T-cell (primary cell): ENCODE measurements at regions not wholly inside any gene's neighbourhood (a gene's known extent, or its start where the extent isn't known, plus 50 kb on each side); places are given as distances from the start of the nearest gene placed in this dataset.
A peak's percentile ranks its signal among the peaks of the same experiment; 100 is the strongest.

ENCODE experiments used
- ATAC-seq, 4 experiments: fragments of 200-7000 bp in 3 of 4; fragments of 150-1000 bp in 1 of 4; cut with Tn5 transposase; replicated peaks in 1 of 4; 1 replicate in 3 of 4; 2 replicates in 1 of 4; pipeline ENCODE4 v1.10.0; 2021; ENCODE audit warnings: moderate library complexity in 3 of 4, mild to moderate bottlenecking in 2 of 4, moderate number of reproducible peaks in 1 of 4
- CTCF ChIA-PET, 2 donors: fragments of 300-600 bp; sonication (Branson Sonifier 250); formaldehyde crosslinking; loops; one replicate each; lab custom pipeline; 2022; ENCODE audit warnings: antibody characterized with exemption in 2 of 2; lab: Charles Lee
- POLR2A ChIA-PET, 2 donors: fragments of 300-600 bp; sonication (Branson Sonifier 250); formaldehyde crosslinking; loops; one replicate each; lab custom pipeline; 2022; ENCODE audit warnings: antibody characterized with exemption in 2 of 2; lab: Charles Lee
- DNase-seq, 35 experiments: peaks; one replicate each; pipeline versions ENCODE4 v3.0.0 to v3.0.0-alpha.2; 2013 to 2023
- H3K27ac ChIP-seq: one replicate; pipeline ENCODE4 v1.5.1; 2013; ENCODE audit warnings: low read length
- H3K27me3 ChIP-seq, 2 experiments: replicated peaks in 1 of 2; 1 replicate in 1 of 2; 2 replicates in 1 of 2; pipeline versions ENCODE4 v1.6.1 to v1.7.0; 2013; ENCODE audit warnings: low read length in 1 of 2, mixed read lengths in 1 of 2; ENCODE audit not compliant: control insufficient read depth in 2 of 2, insufficient read depth in 2 of 2; ENCODE audit errors: extremely low read depth in 1 of 2
- H3K36me3 ChIP-seq, 2 donors: 1 replicate in 1 of 2; 2 replicates in 1 of 2; pipeline versions ENCODE4 v1.6.1 to v1.7.0; 2013; ENCODE audit warnings: low read length in 1 of 2; ENCODE audit not compliant: control insufficient read depth in 2 of 2, insufficient read depth in 1 of 2; ENCODE audit errors: extremely low read depth in 1 of 2
- H3K4me1 ChIP-seq, 2 experiments: 1 replicate in 1 of 2; 2 replicates in 1 of 2; pipeline versions ENCODE4 v1.6.1 to v1.7.0; 2013; ENCODE audit warnings: low read length in 2 of 2, mixed read lengths in 1 of 2; ENCODE audit not compliant: insufficient read depth in 2 of 2, control insufficient read depth in 1 of 2; ENCODE audit errors: extremely low read depth in 1 of 2
- H3K4me3 ChIP-seq, 2 donors: 1 replicate in 1 of 2; 2 replicates in 1 of 2; pipeline versions ENCODE4 v1.5.1 to v1.7.0; 2013; ENCODE audit warnings: mild to moderate bottlenecking in 2 of 2, low read length in 1 of 2, moderate library complexity in 1 of 2; ENCODE audit not compliant: control insufficient read depth in 1 of 2; ENCODE audit errors: extremely low read depth in 1 of 2
- H3K9me3 ChIP-seq: 2 replicates; pipeline ENCODE4 v1.7.0; 2013
- H3K27ac Mint-ChIP-seq, 2 donors: one replicate each; pipeline ENCODE4 v1.8.0; 2020 to 2021; ENCODE audit warnings: mild to moderate bottlenecking in 2 of 2, mixed read lengths in 2 of 2
- H3K27me3 Mint-ChIP-seq, 2 donors: one replicate each; pipeline ENCODE4 v1.8.0; 2021 to 2022; ENCODE audit warnings: mixed read lengths in 2 of 2
- H3K36me3 Mint-ChIP-seq: one replicate; pipeline ENCODE4 v1.8.0; 2021; ENCODE audit warnings: mixed read lengths
- H3K4me1 Mint-ChIP-seq, 3 donors: one replicate each; pipeline ENCODE4 v1.8.0; 2020 to 2022; ENCODE audit warnings: mixed read lengths in 3 of 3, mild to moderate bottlenecking in 1 of 3
- H3K4me3 Mint-ChIP-seq, 3 donors: one replicate each; pipeline ENCODE4 v1.8.0; 2020 to 2022; ENCODE audit warnings: mild to moderate bottlenecking in 3 of 3, mixed read lengths in 3 of 3, moderate library complexity in 3 of 3
- H3K9me3 Mint-ChIP-seq, 3 donors: one replicate each; pipeline ENCODE4 v1.8.0; 2020 to 2022; ENCODE audit warnings: mixed read lengths in 3 of 3
- whole genome bisulfite sequencing: methylation state at CpG from one replicate; pipeline ENCODE4 v1.1.5; 2013; ENCODE audit warnings: missing lambda C conversion rate; ENCODE audit not compliant: insufficient coverage; 5-methylcytosine and 5-hydroxymethylcytosine counted together

DNA sequence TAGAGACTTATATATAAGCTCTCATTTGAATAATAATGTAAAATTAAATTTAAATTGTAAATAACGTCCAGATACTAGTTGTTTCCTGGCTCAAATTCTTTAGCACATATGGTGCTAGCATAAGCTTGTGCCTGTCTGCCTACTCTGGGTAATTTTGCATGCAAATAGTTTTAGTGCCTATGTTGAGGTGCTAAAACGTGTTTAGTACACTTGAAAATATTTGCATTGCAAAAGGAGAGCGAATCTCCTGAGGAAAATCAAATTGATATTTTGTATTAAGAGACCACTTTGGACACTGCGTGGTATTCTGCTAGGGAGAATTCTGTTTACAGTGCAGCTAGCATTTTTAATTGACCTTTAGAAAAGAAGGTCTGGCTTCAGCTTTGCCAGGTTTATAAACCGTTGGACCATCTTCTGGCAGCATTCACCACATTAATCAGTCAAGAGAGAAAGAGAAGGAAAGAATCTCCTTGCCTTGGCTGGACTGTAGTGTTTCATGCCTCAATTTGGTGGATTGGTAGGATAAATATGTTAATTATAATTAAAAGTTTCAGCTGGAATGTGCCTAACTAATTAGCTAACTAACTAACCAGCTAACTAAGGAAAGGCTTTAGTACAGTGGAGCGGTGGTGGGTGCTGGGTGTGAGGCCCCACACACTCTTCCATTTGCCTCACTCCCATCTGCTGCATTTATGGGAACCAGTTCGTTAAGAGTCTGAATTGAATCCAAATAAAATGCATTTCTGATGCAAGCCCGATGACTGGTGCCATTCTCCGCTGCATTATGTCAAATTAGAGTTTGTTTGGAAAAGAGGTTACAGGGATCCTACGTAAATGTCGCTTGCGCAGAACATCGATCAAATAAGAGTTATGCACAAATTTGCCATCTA, 150.1 kb upstream of the MPDZ start:
- H3K4me3 Mint-ChIP-seq = no peak overlapping the region
- Histone ChIP-seq H3K27ac (no peak overlapping the region), H3K9me3 (no peaks in the 10 kb centered on the region), H3K27me3 (no peaks in the 10 kb centered on the region), H3K4me1 (no peaks in the 10 kb centered on the region), H3K36me3 (no peaks in the 10 kb centered on the region), H3K4me3 (no peak overlapping the region)
- ATAC-seq = no peak
- H3K27me3 Mint-ChIP-seq = no peaks in the 10 kb centered on the region
- POLR2A ChIA-PET = no interaction called here
- CTCF ChIA-PET = interaction anchor here in 1 of 2 donors (0.6 to 3.1 kb wide), 2 partner anchors 812 to 924 kb away, joined by 3 to 26 read pairs; no protein-coding TSS in a partner anchor
- H3K4me1 Mint-ChIP-seq = no peaks in the 10 kb centered on the region
- no peaks in the 10 kb centered on the region for H3K36me3 Mint-ChIP-seq
- DNase-seq = no peak
- H3K9me3 Mint-ChIP-seq = peaks cover 0 to 1% (median 0%) of the 10 kb centered on the region in 3 donors
- WGBS = 72% methylated on average over 4 of the region's 13 CpGs
- no peak overlapping the region for H3K27ac Mint-ChIP-seq

DNA sequence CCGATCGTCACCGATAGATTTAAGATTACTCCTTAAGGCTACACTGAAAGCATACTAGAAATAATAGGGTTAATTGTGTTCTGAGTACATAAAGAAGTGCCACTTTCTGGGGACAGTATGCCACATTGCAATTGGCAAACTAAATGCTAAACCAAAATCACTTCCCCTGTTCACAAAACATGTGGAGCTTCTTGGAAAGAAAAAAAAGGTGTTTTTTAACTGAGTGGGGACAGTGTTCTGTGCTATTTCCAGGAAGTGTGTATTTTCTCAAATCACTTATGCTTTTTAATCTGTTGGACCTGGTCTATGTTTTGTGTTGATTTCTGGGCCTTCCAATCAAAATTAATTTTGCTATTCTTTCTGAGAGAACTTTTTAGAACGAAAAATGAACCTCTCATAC, 149.3 kb upstream of the MPDZ start:
- no peak for ATAC-seq
- CTCF ChIA-PET = interaction anchor here in 1 of 2 donors (3.1 kb wide), 1 partner anchor 925 kb away, joined by 26 read pairs; no protein-coding TSS in a partner anchor
- WGBS = no CpG with 5 or more reads among the region's 4 CpGs

DNA sequence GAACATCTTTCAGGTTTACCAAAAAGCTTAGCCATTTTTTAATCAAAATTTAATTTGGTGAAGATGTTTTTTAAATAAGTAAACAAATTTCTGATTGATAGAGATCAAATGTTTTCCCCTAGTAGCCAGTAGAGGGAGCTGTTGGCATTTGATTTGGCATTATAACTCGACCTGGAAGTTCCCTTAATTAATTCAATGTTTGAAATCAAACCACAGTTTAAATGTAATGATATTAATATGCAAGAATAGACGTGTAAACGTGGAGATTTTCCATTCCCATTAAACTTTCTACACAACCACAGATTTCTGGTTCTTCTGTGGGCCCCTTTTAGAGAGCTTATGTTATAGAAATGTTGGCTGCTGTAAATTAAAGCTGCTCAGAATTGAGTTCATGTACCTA, 148.1 kb upstream of the MPDZ start:
- H3K27me3 Mint-ChIP-seq = no peaks in the 10 kb centered on the region
- peaks cover 0 to 4% (median 0%) of the 10 kb centered on the region in 3 donors for H3K9me3 Mint-ChIP-seq
- H3K4me1 ChIP-seq = no peaks in the 10 kb centered on the region
- ATAC-seq = no peak
- ChIA-PET CTCF (interaction anchor here (0.7 to 3.1 kb wide), 4 partner anchors 10 to 926 kb away, joined by 3 to 26 read pairs (median 5); no protein-coding TSS in a partner anchor), POLR2A (no interaction called here)
- no peaks in the 10 kb centered on the region for H3K27me3 ChIP-seq
- H3K27ac Mint-ChIP-seq = no peak overlapping the region
- no peak overlapping the region for H3K27ac ChIP-seq
- H3K36me3 ChIP-seq = no peaks in the 10 kb centered on the region
- H3K4me3 Mint-ChIP-seq = no peak overlapping the region
- H3K36me3 Mint-ChIP-seq = no peaks in the 10 kb centered on the region
- peak in 1 of 35 experiments; percentile 42 for DNase-seq
- WGBS = no CpG with 5 or more reads among the region's 3 CpGs
- H3K9me3 ChIP-seq = no peaks in the 10 kb centered on the region
- H3K4me3 ChIP-seq = no peak overlapping the region
- H3K4me1 Mint-ChIP-seq = no peaks in the 10 kb centered on the region

More for the DNA sequence above, 149.3 kb upstream of the MPDZ start:
- no peak overlapping the region for H3K4me3 ChIP-seq
- no peak for DNase-seq
- Mint-ChIP-seq H3K27ac (no peak overlapping the region), H3K4me1 (no peaks in the 10 kb centered on the region), H3K27me3 (no peaks in the 10 kb centered on the region), H3K36me3 (no peaks in the 10 kb centered on the region), H3K9me3 (peaks cover 0 to 4% (median 0%) of the 10 kb centered on the region in 3 donors), H3K4me3 (no peak overlapping the region)
- no peaks in the 10 kb centered on the region for H3K4me1 ChIP-seq
- H3K27ac ChIP-seq = no peak overlapping the region
- no peaks in the 10 kb centered on the region for H3K27me3 ChIP-seq
- no peaks in the 10 kb centered on the region for H3K9me3 ChIP-seq
- POLR2A ChIA-PET = no interaction called here
- H3K36me3 ChIP-seq = no peaks in the 10 kb centered on the region

DNA sequence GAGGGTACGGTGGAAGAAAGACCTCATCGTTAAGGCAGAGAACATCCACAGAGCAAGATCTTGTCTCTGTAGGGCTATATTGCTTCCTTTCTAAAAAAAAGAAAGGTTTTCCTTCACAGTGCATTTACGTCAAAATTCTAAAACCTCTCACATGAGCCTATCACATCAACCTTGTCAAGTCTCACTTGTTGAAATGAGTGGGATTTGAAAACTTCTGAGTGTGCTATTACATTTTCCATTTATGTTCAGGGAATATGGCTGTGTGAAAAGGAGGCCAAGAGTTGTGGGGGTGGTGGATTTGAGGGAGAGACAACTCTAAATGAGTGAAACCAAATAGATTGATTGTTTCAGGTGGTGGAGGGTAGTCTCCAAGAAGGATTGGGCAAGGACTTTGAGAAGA, 147.1 kb upstream of the MPDZ start:
- no peaks in the 10 kb centered on the region for H3K9me3 ChIP-seq
- H3K27me3 Mint-ChIP-seq = no peaks in the 10 kb centered on the region
- no peaks in the 10 kb centered on the region for H3K36me3 Mint-ChIP-seq
- no peaks in the 10 kb centered on the region for H3K4me1 Mint-ChIP-seq
- ATAC-seq (no peak), DNase-seq (no peak)
- no peak overlapping the region for H3K27ac ChIP-seq
- no peaks in the 10 kb centered on the region for H3K36me3 ChIP-seq
- no peaks in the 10 kb centered on the region for H3K27me3 ChIP-seq
- no peak overlapping the region for H3K4me3 ChIP-seq
- H3K4me1 ChIP-seq = no peaks in the 10 kb centered on the region
- no peak overlapping the region for H3K4me3 Mint-ChIP-seq
- POLR2A ChIA-PET = no interaction called here
- CTCF ChIA-PET = interaction anchor here (1.6 to 3.1 kb wide), 2 partner anchors 927 kb away, joined by 6 to 26 read pairs; no protein-coding TSS in a partner anchor
- H3K27ac Mint-ChIP-seq = no peak overlapping the region
- whole genome bisulfite sequencing = 100% methylated on average over 2 of the region's 3 CpGs
- peaks cover 0 to 4% (median 0%) of the 10 kb centered on the region in 3 donors for H3K9me3 Mint-ChIP-seq

DNA sequence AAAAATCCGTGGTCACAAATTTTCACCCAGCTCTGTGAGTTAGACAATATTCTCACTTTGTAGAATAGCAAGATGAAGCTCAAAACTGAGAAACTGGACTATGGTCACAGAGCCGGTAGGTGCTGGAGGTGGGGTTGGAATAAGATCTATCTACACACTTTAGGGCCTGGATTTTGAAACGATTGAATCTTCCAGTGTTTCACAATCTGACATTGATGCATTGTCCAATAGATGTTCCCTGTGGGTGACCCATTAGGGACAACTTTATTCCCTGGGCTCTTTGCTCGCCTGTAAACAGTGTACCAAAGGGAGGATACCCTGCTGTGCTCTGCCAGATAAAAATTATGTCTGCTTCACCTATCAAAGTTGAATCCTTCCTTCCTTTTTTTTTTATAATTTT, 145.4 kb upstream of the MPDZ start:
- CTCF ChIA-PET = no interaction called here
- H3K27ac ChIP-seq = no peak overlapping the region

DNA sequence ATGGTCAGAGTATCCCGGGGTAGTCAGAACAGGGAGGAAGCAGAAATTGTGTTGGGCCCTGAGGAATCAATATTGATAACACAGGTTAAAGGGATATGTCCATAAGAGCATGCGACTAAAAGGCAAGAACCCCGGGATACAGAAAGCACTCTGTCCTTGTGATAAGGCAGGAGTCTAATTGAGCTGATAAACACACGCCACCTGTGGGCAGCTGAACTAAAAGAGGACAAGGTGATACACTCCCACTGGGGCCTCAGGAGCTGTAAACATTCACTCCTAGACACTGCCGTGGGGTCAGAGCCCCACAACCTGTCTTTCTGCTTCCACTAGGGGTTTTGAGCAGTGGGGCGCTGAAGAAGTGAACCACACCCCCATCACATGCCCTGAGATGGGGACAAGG, 144.7 kb upstream of the MPDZ start:
- DNase-seq (no peak), ATAC-seq (no peak)
- no peaks in the 10 kb centered on the region for H3K4me1 Mint-ChIP-seq
- H3K4me3 Mint-ChIP-seq = no peak overlapping the region
- no peaks in the 10 kb centered on the region for H3K9me3 ChIP-seq
- ChIA-PET POLR2A (no interaction called here), CTCF (no interaction called here)
- H3K4me1 ChIP-seq = no peaks in the 10 kb centered on the region
- 90% methylated on average over 4 of the region's 6 CpGs for WGBS
- peaks cover 0 to 4% (median 0%) of the 10 kb centered on the region in 3 donors for H3K9me3 Mint-ChIP-seq
- H3K27me3 ChIP-seq = no peaks in the 10 kb centered on the region
- H3K27me3 Mint-ChIP-seq = no peaks in the 10 kb centered on the region
- H3K4me3 ChIP-seq = no peak overlapping the region
- no peaks in the 10 kb centered on the region for H3K36me3 ChIP-seq
- no peak overlapping the region for H3K27ac ChIP-seq
- H3K27ac Mint-ChIP-seq = no peak overlapping the region
- H3K36me3 Mint-ChIP-seq = no peaks in the 10 kb centered on the region

More for the DNA sequence above, 145.4 kb upstream of the MPDZ start:
- no peak overlapping the region for H3K4me3 ChIP-seq
- Mint-ChIP-seq H3K27ac (no peak overlapping the region), H3K4me3 (no peak overlapping the region), H3K9me3 (peaks cover 0 to 4% (median 0%) of the 10 kb centered on the region in 3 donors), H3K4me1 (no peaks in the 10 kb centered on the region), H3K27me3 (no peaks in the 10 kb centered on the region), H3K36me3 (no peaks in the 10 kb centered on the region)
- no peaks in the 10 kb centered on the region for H3K27me3 ChIP-seq
- WGBS = no CpG with 5 or more reads among the region's 4 CpGs
- DNase-seq (no peak), ATAC-seq (no peak)
- no peaks in the 10 kb centered on the region for H3K9me3 ChIP-seq
- H3K36me3 ChIP-seq = no peaks in the 10 kb centered on the region
- no peaks in the 10 kb centered on the region for H3K4me1 ChIP-seq
- POLR2A ChIA-PET = no interaction called here
